HG03060 (cell line): ENCODE measurements at regions not wholly inside any gene's neighbourhood (a gene's known extent, or its start where the extent isn't known, plus 50 kb on each side); places are given as distances from the start of the nearest gene placed in this dataset.

Source experiments
- ATAC-seq: cut with Tn5 transposase; IDR thresholded peaks from one replicate; pipeline ENCODE4 v1.9.1; 2021; ENCODE audit warnings: low read depth, moderate number of reproducible peaks; ENCODE audit not compliant: unreplicated experiment

GRCh38 chr2:4530231-4530630 is 826.9 kb downstream of the DCDC2C start:
- ATAC-seq = no peak

GRCh38 chr2:4533806-4534205 is 830.4 kb downstream of the DCDC2C start:
- ATAC-seq = no peak

- no peak for ATAC-seq
Measured at GRCh38 chr2:4539121-4539520, 835.7 kb downstream of the DCDC2C start.

GRCh38 chr2:4549666-4550210 is 846.4 kb downstream of the DCDC2C start:
- no peak for ATAC-seq

- no peak for ATAC-seq
Measured at GRCh38 chr2:4551691-4552474, 848.5 kb downstream of the DCDC2C start.

GRCh38 chr2:4553241-4553640 is 849.9 kb downstream of the DCDC2C start:
- ATAC-seq = no peak

GRCh38 chr2:4556135-4556896 is 852.9 kb downstream of the DCDC2C start:
- no peak for ATAC-seq

- no peak for ATAC-seq
Measured at GRCh38 chr2:4561196-4561595, 857.8 kb downstream of the DCDC2C start.

- ATAC-seq = no peak
Measured at GRCh38 chr2:4576075-4576474, 872.7 kb downstream of the DCDC2C start.

- no peak for ATAC-seq
Measured at GRCh38 chr2:4579977-4580376, 876.6 kb downstream of the DCDC2C start.

- no peak for ATAC-seq
Measured at GRCh38 chr2:4585057-4585635, 881.8 kb downstream of the DCDC2C start.

- no peak for ATAC-seq
Measured at GRCh38 chr2:4588606-4589005, 885.2 kb downstream of the DCDC2C start.

GRCh38 chr2:4591261-4591660 is 887.9 kb downstream of the DCDC2C start:
- ATAC-seq = no peak

GRCh38 chr2:4597400-4597799 is 894.0 kb downstream of the DCDC2C start:
- ATAC-seq = no peak

GRCh38 chr2:4604767-4605166 is 901.4 kb downstream of the DCDC2C start:
- ATAC-seq = no peak

- no peak for ATAC-seq
Measured at GRCh38 chr2:4618141-4618540, 914.8 kb downstream of the DCDC2C start.

- no peak for ATAC-seq
Measured at GRCh38 chr2:4618630-4619228, 915.4 kb downstream of the DCDC2C start.

- no peak for ATAC-seq
Measured at GRCh38 chr2:4628998-4629501, 925.7 kb downstream of the DCDC2C start.

GRCh38 chr2:4635289-4635688 is 931.9 kb downstream of the DCDC2C start:
- no peak for ATAC-seq

- no peak for ATAC-seq
Measured at GRCh38 chr2:4653991-4654390, 950.6 kb downstream of the DCDC2C start.

GRCh38 chr2:4656326-4656725 is 953.0 kb downstream of the DCDC2C start:
- no peak for ATAC-seq
